ENCODE measurements at regions not wholly inside any gene's neighbourhood (a gene's known extent, or its start where the extent isn't known, plus 50 kb on each side); places are given as distances from the start of the nearest gene placed in this dataset.

DNA sequence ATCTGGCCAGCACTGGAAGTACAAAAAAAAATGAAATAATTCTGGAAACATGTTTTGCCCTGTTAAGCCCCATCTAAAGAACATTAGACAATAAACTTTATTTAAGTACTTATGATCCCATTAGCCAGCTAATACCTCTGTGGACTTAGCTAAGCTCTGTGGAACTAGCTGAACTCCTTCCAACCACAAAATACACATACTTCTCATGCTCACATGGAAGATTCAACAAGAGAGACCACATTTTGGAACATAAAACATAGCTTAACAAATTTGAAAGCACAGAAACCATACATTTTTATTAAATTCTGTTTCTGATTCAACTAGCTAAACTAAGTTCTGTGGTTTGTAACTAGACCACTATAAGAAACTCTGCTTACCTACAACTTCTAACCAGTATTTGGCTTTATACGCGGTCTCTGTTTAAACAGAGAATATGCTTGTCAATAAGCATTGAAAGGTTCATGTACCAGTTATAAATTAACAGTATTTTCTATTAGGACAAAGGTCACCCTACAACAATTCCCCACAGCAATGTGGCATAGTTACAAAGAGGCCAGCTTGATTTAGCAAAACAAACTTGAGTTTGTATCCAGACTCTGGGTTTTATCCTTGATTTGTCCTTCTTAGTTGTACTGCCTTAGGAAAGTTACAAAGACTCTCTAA, 300.1 kb downstream of the C12orf50 start:
- no peak for TF ChIP-seq POLR2A (IDR thresholded peaks at IDR 0.05)
- TF ChIP-seq CTCF (IDR thresholded peaks at IDR 0.05), result no peak
